OCI-LY7 (cell line): ENCODE measurements at regions not wholly inside any gene's neighbourhood (a gene's known extent, or its start where the extent isn't known, plus 50 kb on each side); places are given as distances from the start of the nearest gene placed in this dataset.

Source experiments
- BruUV-seq: library from RNA; stranded (reverse); fragments of 400-500 nt; replicated peaks from 2 replicates; lab custom pipeline; 2021; lab: Mats Ljungman, UMichigan
- CTCF ChIA-PET: fragments of 300-600 bp; sonication (Branson Sonifier 250); formaldehyde crosslinking; loops from one replicate; lab custom pipeline; 2022; ENCODE audit warnings: antibody characterized with exemption; ENCODE audit not compliant: unreplicated experiment; lab: Charles Lee
- POLR2A ChIA-PET: fragments of 300-600 bp; sonication (Branson Sonifier 250); formaldehyde crosslinking; loops from one replicate; lab custom pipeline; 2022; ENCODE audit warnings: antibody characterized with exemption; lab: Charles Lee
- DNase-seq: peaks from one replicate; pipeline ENCODE4 v3.0.0-alpha.2; 2015; ENCODE audit warnings: low spot score
- H2AFZ ChIP-seq: fragments of 200-600 bp; sonication (generic), shearing (Covaris generic); 2 replicates; pipeline ENCODE4 v1.6.1; 2014; ENCODE audit warnings: mild to moderate bottlenecking, antibody characterized with exemption, low read length, moderate library complexity
- H3K27ac ChIP-seq: fragments of 200-600 bp; sonication (generic); 2 replicates; pipeline ENCODE4 v1.5.1; 2014; ENCODE audit warnings: mixed run types, low read depth, mild to moderate bottlenecking, moderate library complexity, low read length, inconsistent platforms; ENCODE audit not compliant: poor library complexity, severe bottlenecking
- H3K36me3 ChIP-seq: fragments of 200-600 bp; sonication (generic); 2 replicates; pipeline ENCODE4 v1.6.1; 2014; ENCODE audit warnings: mild to moderate bottlenecking, antibody characterized with exemption, low read length, moderate library complexity, mixed read lengths; ENCODE audit not compliant: insufficient read depth
- H3K4me1 ChIP-seq: fragments of 200-600 bp; sonication (generic); 2 replicates; pipeline ENCODE4 v1.5.1; 2014; ENCODE audit warnings: mild to moderate bottlenecking, low read length; ENCODE audit not compliant: insufficient read depth, poor library complexity, severe bottlenecking
- H3K4me2 ChIP-seq: fragments of 200-600 bp; sonication (generic); 2 replicates; pipeline ENCODE4 v1.6.1; 2014; ENCODE audit warnings: mild to moderate bottlenecking, low read length
- H3K4me3 ChIP-seq: fragments of 200-600 bp; sonication (generic); 2 replicates; pipeline ENCODE4 v1.5.1; 2014; ENCODE audit warnings: mild to moderate bottlenecking, low read depth, low read length; ENCODE audit not compliant: poor library complexity, severe bottlenecking
- H3K79me2 ChIP-seq: fragments of 200-600 bp; sonication (generic); 2 replicates; pipeline ENCODE4 v1.6.1; 2016; ENCODE audit warnings: low read depth, mild to moderate bottlenecking, low read length, moderate library complexity, mixed read lengths; ENCODE audit not compliant: insufficient read depth
- H3K9me2 ChIP-seq: fragments of 200-600 bp; sonication (generic); 2 replicates; pipeline ENCODE4 v1.6.1; 2016; ENCODE audit warnings: mild to moderate bottlenecking, low read length, mixed read lengths; ENCODE audit not compliant: insufficient read depth
- H3K9me3 ChIP-seq: fragments of 200-600 bp; sonication (generic); 2 replicates; pipeline ENCODE4 v1.6.1; 2014; ENCODE audit warnings: mild to moderate bottlenecking, mixed run types, low read length, mixed read lengths
- H4K20me1 ChIP-seq: fragments of 200-600 bp; sonication (generic); 2 replicates; pipeline ENCODE4 v1.6.1; 2014; ENCODE audit warnings: mild to moderate bottlenecking, antibody characterized with exemption, low read length, moderate library complexity, mixed read lengths; ENCODE audit not compliant: insufficient read depth
- CTCF ChIP-seq: fragments of 200-600 bp; sonication (generic); conservative IDR thresholded peaks from 2 replicates; pipeline ENCODE4 v1.5.1; 2014; ENCODE audit warnings: mild to moderate bottlenecking, antibody characterized with exemption, low read length, moderate library complexity, mixed read lengths
- EZH2phosphoT487 ChIP-seq: fragments of 200-600 bp; sonication (generic); IDR thresholded peaks from 2 replicates; pipeline ENCODE4 v1.6.1; 2018; ENCODE audit warnings: low read depth, borderline replicate concordance, mild to moderate bottlenecking, mixed run types, antibody characterized with exemption, low read length, moderate library complexity, mixed read lengths
- intact Hi-C: fragments of 100-400 bp; cut with micrococcal nuclease; formaldehyde crosslinking; loops from one replicate; pipeline ENCODE4 v1.10.0; 2022; ENCODE audit not compliant: unreplicated experiment

GRCh38 chr13:21233086-21233485, 56.6 kb downstream of the MRPL57 start:
- ChIA-PET CTCF (no interaction called here), POLR2A (interaction anchor here (1.3 kb wide), 1 partner anchor 13 kb away, joined by 3 read pairs; no protein-coding TSS in a partner anchor)
- Histone ChIP-seq H2AFZ (no peak overlapping the region), H3K4me2 (no peak overlapping the region), H3K27ac (no peak overlapping the region), H3K4me1 (no peaks in the 10 kb centered on the region), H3K9me2 (no peaks in the 10 kb centered on the region), H3K36me3 (no peaks in the 10 kb centered on the region), H3K9me3 (no peaks in the 10 kb centered on the region), H4K20me1 (no peaks in the 10 kb centered on the region), H3K4me3 (no peak overlapping the region), H3K79me2 (no peaks in the 10 kb centered on the region)
- no TSS peak for BruUV-seq
- intact Hi-C loops = no loop called here
- no peak for TF ChIP-seq CTCF
- no peak for TF ChIP-seq EZH2phosphoT487
- DNase-seq = no peak

- ChIA-PET POLR2A (no interaction called here), CTCF (no interaction called here)
- BruUV-seq = no TSS peak
- no peak for TF ChIP-seq EZH2phosphoT487
- TF ChIP-seq CTCF = no peak
- no peaks in the 10 kb centered on the region for H3K36me3 ChIP-seq
- no peaks in the 10 kb centered on the region for H4K20me1 ChIP-seq
- H2AFZ ChIP-seq = no peak overlapping the region
- H3K4me3 ChIP-seq = no peak overlapping the region
- DNase-seq = no peak
- H3K9me2 ChIP-seq = no peaks in the 10 kb centered on the region
- H3K79me2 ChIP-seq = no peaks in the 10 kb centered on the region
- no peak overlapping the region for H3K4me2 ChIP-seq
- H3K27ac ChIP-seq = no peak overlapping the region
- H3K4me1 ChIP-seq = no peaks in the 10 kb centered on the region
- no peaks in the 10 kb centered on the region for H3K9me3 ChIP-seq
- intact Hi-C loops = no loop called here
Observed at GRCh38 chr13:21234526-21234925, 58.1 kb downstream of the MRPL57 start.

GRCh38 chr13:21235174-21235573, 58.7 kb downstream of the MRPL57 start:
- CTCF ChIA-PET = no interaction called here
- no peak overlapping the region for H3K27ac ChIP-seq
- H3K79me2 ChIP-seq = no peaks in the 10 kb centered on the region
- intact Hi-C loops = no loop called here
- H2AFZ ChIP-seq = no peak overlapping the region
- H4K20me1 ChIP-seq = no peaks in the 10 kb centered on the region
- POLR2A ChIA-PET = no interaction called here
- H3K9me2 ChIP-seq = no peaks in the 10 kb centered on the region
- H3K4me2 ChIP-seq = no peak overlapping the region
- no peaks in the 10 kb centered on the region for H3K36me3 ChIP-seq
- H3K9me3 ChIP-seq = no peaks in the 10 kb centered on the region
- H3K4me1 ChIP-seq = no peaks in the 10 kb centered on the region
- BruUV-seq = no TSS peak
- TF ChIP-seq CTCF = no peak
- no peak for TF ChIP-seq EZH2phosphoT487
- no peak overlapping the region for H3K4me3 ChIP-seq
- DNase-seq = no peak
